ENCODE measurements at regions not wholly inside any gene's neighbourhood (a gene's known extent, or its start where the extent isn't known, plus 50 kb on each side); places are given as distances from the start of the nearest gene placed in this dataset.
A peak's percentile ranks its signal among the peaks of the same experiment; 100 is the strongest.

DNA sequence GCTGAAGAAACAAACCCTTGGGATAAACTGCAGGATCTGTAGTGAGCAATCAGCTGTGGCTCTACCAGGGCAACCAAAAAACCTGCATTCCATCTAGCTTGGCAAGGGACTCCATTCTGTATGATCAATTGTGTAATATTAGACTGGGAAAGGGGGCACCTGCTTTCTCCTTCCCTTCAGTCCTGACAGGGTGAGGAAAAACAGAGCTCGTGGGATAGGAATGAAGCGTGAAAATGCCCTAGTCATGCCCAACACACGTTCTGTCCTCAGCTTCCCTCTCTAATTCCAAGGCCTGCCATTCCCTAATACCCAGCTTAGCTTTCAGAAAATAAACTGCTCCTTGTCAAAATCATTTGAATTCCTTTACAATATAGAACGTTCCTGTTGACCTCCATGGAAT, 442.3 kb downstream of the PLPP3 start:
- intact Hi-C loops (cut with DNase I), result no loop called here
- H3K4me1 ChIP-seq, result peaks cover 0 to 15% (median 8%) of the 10 kb centered on the region in 4 donors
- no peak for DNase-seq (ENCODE audit: extremely low spot score)
- H3K27me3 ChIP-seq, result no peaks in the 10 kb centered on the region
- 79% methylated on average over 4 of the region's 4 CpGs for WGBS
- no peak overlapping the region for H3K4me3 ChIP-seq
- H3K9me3 ChIP-seq, result no peaks in the 10 kb centered on the region
- TF ChIP-seq EP300 (IDR thresholded peaks at IDR 0.05) (no peak), POLR2A (IDR thresholded peaks at IDR 0.05; ENCODE audit: low read depth) (no peak), POLR2AphosphoS5 (IDR thresholded peaks at IDR 0.05) (peak in 1 of 2 donors; percentile 55)
- TF ChIP-seq, protein P1, sequence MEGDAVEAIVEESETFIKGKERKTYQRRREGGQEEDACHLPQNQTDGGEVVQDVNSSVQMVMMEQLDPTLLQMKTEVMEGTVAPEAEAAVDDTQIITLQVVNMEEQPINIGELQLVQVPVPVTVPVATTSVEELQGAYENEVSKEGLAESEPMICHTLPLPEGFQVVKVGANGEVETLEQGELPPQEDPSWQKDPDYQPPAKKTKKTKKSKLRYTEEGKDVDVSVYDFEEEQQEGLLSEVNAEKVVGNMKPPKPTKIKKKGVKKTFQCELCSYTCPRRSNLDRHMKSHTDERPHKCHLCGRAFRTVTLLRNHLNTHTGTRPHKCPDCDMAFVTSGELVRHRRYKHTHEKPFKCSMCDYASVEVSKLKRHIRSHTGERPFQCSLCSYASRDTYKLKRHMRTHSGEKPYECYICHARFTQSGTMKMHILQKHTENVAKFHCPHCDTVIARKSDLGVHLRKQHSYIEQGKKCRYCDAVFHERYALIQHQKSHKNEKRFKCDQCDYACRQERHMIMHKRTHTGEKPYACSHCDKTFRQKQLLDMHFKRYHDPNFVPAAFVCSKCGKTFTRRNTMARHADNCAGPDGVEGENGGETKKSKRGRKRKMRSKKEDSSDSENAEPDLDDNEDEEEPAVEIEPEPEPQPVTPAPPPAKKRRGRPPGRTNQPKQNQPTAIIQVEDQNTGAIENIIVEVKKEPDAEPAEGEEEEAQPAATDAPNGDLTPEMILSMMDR (IDR thresholded peaks at IDR 0.05), result no peak
- no peak overlapping the region for H3K27ac ChIP-seq (replicated peaks in 1 of 4)
- no peaks in the 10 kb centered on the region for H3K36me3 ChIP-seq

DNA sequence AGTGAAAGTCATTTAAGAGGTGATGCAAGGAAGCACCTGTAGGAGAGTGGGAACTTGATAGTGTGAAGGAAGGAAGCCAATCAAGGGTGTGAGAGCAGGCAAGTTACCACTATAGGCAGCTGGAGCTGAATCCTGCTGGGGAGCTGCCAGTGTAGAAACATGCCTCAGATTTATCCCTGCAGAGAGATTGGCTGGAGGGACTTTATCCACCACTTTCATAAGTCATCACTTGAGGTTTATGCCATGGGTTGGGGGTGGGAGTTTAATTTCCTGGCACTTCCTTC, 443.6 kb downstream of the PLPP3 start:
- Histone ChIP-seq H3K36me3 (no peaks in the 10 kb centered on the region), H3K4me1 (peaks cover 0 to 15% (median 8%) of the 10 kb centered on the region in 4 donors), H3K9me3 (no peaks in the 10 kb centered on the region), H3K4me3 (no peak overlapping the region), H3K27ac (replicated peaks in 1 of 4) (no peak overlapping the region), H3K27me3 (no peaks in the 10 kb centered on the region)
- intact Hi-C loops (cut with DNase I), result no loop called here
- no peak for DNase-seq (ENCODE audit: extremely low spot score)
- TF ChIP-seq POLR2A (IDR thresholded peaks at IDR 0.05; ENCODE audit: low read depth), result no peak
- no peak for TF ChIP-seq POLR2AphosphoS5 (IDR thresholded peaks at IDR 0.05)
- TF ChIP-seq EP300 (IDR thresholded peaks at IDR 0.05), result no peak
- TF ChIP-seq, protein P1 (IDR thresholded peaks at IDR 0.05), result no peak

DNA sequence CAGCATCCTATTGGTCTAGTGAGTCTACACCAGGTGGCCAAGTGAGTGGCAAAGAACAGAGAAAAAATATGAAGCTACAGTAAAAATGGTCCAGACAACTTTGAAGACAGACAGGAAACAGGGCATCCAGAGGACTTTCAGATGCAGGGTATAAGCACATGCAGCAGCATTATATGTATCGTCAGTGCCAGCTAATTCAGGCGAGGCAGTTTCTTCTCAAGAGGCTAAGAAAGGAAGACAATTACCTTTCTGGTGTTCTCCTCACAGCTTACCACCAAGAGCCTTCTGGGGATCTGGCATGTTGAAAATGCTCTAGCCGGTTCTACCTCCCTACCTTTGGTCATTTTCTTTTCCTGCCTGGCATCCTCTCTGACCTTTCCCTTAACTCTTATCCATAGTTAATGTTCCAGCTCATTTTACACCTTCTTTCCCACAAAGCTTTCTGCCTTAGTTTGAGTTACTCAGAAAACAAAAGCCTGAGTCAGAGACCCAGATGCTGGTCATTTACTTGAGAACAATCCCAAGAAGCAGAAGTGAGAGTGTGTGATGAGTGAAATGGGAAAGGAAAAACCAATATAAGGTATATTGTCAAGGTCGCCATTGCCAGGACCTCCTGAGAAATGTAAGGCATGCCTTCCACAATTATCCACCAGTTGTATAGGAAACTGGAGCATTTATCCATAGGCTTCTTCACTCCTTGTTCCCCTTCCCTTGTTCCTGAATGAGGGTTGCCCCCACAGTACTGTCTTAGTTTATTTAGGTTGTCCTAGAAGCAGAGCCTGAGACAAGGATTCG, 444.1 kb downstream of the PLPP3 start:
- no peak for DNase-seq (ENCODE audit: extremely low spot score)
- Histone ChIP-seq H3K9me3 (no peaks in the 10 kb centered on the region), H3K4me1 (peaks cover 0 to 15% (median 8%) of the 10 kb centered on the region in 4 donors), H3K36me3 (no peaks in the 10 kb centered on the region), H3K27me3 (no peaks in the 10 kb centered on the region), H3K27ac (replicated peaks in 1 of 4) (no peak overlapping the region), H3K4me3 (no peak overlapping the region)
- WGBS, result 93% methylated on average over 5 of the region's 5 CpGs
- TF ChIP-seq POLR2AphosphoS5 (IDR thresholded peaks at IDR 0.05) (no peak), POLR2A (IDR thresholded peaks at IDR 0.05; ENCODE audit: low read depth) (no peak), EP300 (IDR thresholded peaks at IDR 0.05) (no peak)
- TF ChIP-seq, protein P1 (IDR thresholded peaks at IDR 0.05), result no peak
- intact Hi-C loops (cut with DNase I), result no loop called here

DNA sequence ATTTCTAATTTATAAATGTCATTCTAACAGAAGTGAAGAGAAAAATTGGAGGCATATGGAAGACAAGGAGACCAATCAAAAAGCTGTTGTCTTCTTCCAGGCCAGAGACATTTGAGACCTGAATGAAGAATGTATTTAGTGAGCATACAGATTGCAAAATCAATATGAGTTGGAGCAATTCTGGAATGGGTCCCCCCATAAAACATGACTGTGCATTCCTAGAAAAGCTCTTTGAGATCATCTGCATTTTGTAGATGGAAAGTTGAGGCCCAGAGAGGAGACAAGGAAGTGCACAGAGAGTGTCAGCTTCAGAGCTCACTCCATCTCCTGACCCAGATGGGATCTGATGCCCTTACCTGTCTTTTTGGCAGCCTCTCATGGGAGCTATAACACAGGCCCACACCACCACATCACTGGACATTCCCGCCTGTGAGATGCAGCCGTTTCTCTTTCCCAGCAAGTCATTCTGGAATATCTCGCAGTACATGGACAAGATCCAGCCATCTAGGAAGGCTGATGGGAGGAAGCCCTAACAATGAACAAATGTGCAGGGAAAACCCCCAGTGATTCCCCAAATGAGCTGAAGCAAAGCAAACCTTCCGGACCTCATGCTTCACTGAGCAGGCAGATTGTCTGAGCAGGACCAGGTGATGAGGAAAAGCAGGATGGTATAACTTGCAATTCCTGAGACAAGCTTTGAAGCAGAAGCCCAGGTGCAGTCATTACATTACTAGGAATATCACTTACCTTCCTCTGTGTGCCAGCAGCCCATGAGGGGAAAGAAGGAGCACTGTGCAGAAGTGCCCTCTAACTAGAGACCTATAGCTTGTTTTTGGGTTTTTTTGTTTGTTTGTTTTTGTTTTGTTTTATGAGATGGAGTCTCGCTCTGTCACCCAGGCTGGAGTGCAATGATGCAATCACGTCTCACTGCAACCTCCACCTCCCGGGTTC, 445.6 kb downstream of the PLPP3 start:
- intact Hi-C loops (cut with DNase I), result no loop called here
- peaks cover 0 to 15% (median 8%) of the 10 kb centered on the region in 4 donors for H3K4me1 ChIP-seq
- H3K4me3 ChIP-seq, result no peak overlapping the region
- no peaks in the 10 kb centered on the region for H3K36me3 ChIP-seq
- WGBS, result 90% methylated on average over 7 of the region's 7 CpGs
- no peaks in the 10 kb centered on the region for H3K9me3 ChIP-seq
- no peaks in the 10 kb centered on the region for H3K27me3 ChIP-seq
- no peak overlapping the region for H3K27ac ChIP-seq (replicated peaks in 1 of 4)
- TF ChIP-seq, protein P1 (IDR thresholded peaks at IDR 0.05), result no peak
- no peak for TF ChIP-seq EP300 (IDR thresholded peaks at IDR 0.05)
- no peak for TF ChIP-seq POLR2A (IDR thresholded peaks at IDR 0.05; ENCODE audit: low read depth)
- no peak for TF ChIP-seq POLR2AphosphoS5 (IDR thresholded peaks at IDR 0.05)
- no peak for DNase-seq (ENCODE audit: extremely low spot score)
